Sciatic nerve (tissue), 2 donors: ENCODE measurements at regions not wholly inside any gene's neighbourhood (a gene's known extent, or its start where the extent isn't known, plus 50 kb on each side); places are given as distances from the start of the nearest gene placed in this dataset.

Experiments
- ATAC-seq: fragments of 200-7000 bp; cut with Tn5 transposase; one replicate; pipeline ENCODE4 v1.9.1; 2020; ENCODE audit warnings: mild to moderate bottlenecking, moderate library complexity
- DNase-seq: peaks from one replicate; pipeline ENCODE4 v3.0.0-alpha.2; 2020; ENCODE audit warnings: low spot score
- intact Hi-C: fragments of 100-400 bp; cut with DNase I; formaldehyde crosslinking; loops from one replicate; pipeline ENCODE4 v1.14.2; 2022
- donor health status: DM: no; HTN: no; CAD: no.
- donor health status: DM: no; HTN: no; CAD: no.

- DNase-seq (no peak), ATAC-seq (no peak)
- intact Hi-C loops = no loop called here
Observed at GRCh38 chr16:26877421-26877820, 189.3 kb upstream of the C16orf82 start.

- DNase-seq (no peak), ATAC-seq (no peak)
- intact Hi-C loops = no loop called here
Observed at GRCh38 chr16:26885674-26886073, 181.1 kb upstream of the C16orf82 start.

GRCh38 chr16:26889740-26890139 lies 177.0 kb upstream of the C16orf82 start:
- DNase-seq (no peak), ATAC-seq (no peak)
- intact Hi-C loops = no loop called here

GRCh38 chr16:26898200-26898599 lies 168.5 kb upstream of the C16orf82 start:
- DNase-seq = no peak
- ATAC-seq = no peak
- intact Hi-C loops = no loop called here

- no peak for DNase-seq
- ATAC-seq = no peak
- intact Hi-C loops = no loop called here
Observed at GRCh38 chr16:26901196-26901861, 165.4 kb upstream of the C16orf82 start.

- DNase-seq (no peak), ATAC-seq (no peak)
- intact Hi-C loops = no loop called here
Observed at GRCh38 chr16:26901983-26902382, 164.7 kb upstream of the C16orf82 start.

- no peak for DNase-seq
- intact Hi-C loops = no loop called here
Observed at GRCh38 chr16:26905336-26905735, 161.4 kb upstream of the C16orf82 start.

GRCh38 chr16:26909623-26910022 lies 157.1 kb upstream of the C16orf82 start:
- DNase-seq (no peak), ATAC-seq (no peak)
- intact Hi-C loops = no loop called here

More at GRCh38 chr16:26905336-26905735, 161.4 kb upstream of the C16orf82 start:
- ATAC-seq = no peak

GRCh38 chr16:26911436-26911835 lies 155.3 kb upstream of the C16orf82 start:
- ATAC-seq = no peak
- DNase-seq = no peak
- intact Hi-C loops = no loop called here

- ATAC-seq (no peak), DNase-seq (no peak)
- intact Hi-C loops = no loop called here
Observed at GRCh38 chr16:26913851-26914250, 152.9 kb upstream of the C16orf82 start.

- ATAC-seq (no peak), DNase-seq (no peak)
- intact Hi-C loops = no loop called here
Observed at GRCh38 chr16:26930786-26931581, 135.7 kb upstream of the C16orf82 start.

GRCh38 chr16:26950636-26951035 lies 116.1 kb upstream of the C16orf82 start:
- ATAC-seq (no peak), DNase-seq (no peak)
- intact Hi-C loops = no loop called here

- no peak for DNase-seq
- no peak for ATAC-seq
- intact Hi-C loops = no loop called here
Observed at GRCh38 chr16:26951950-26952349, 114.8 kb upstream of the C16orf82 start.

- DNase-seq = no peak
- ATAC-seq = no peak
- intact Hi-C loops = no loop called here
Observed at GRCh38 chr16:26952411-26952810, 114.3 kb upstream of the C16orf82 start.

- intact Hi-C loops = no loop called here
- ATAC-seq (no peak), DNase-seq (no peak)
Observed at GRCh38 chr16:26957283-26957859, 109.4 kb upstream of the C16orf82 start.

- intact Hi-C loops = no loop called here
- ATAC-seq = no peak
- DNase-seq = no peak
Observed at GRCh38 chr16:26959416-26960009, 107.2 kb upstream of the C16orf82 start.

GRCh38 chr16:26961459-26961858 lies 105.3 kb upstream of the C16orf82 start:
- DNase-seq = no peak
- intact Hi-C loops = no loop called here
- no peak for ATAC-seq

- DNase-seq (no peak), ATAC-seq (no peak)
- intact Hi-C loops = no loop called here
Observed at GRCh38 chr16:26963109-26963508, 103.6 kb upstream of the C16orf82 start.

- intact Hi-C loops = no loop called here
- DNase-seq (no peak), ATAC-seq (no peak)
Observed at GRCh38 chr16:26969589-26970231, 97.0 kb upstream of the C16orf82 start.
